HG03378 (cell line): ENCODE measurements at regions not wholly inside any gene's neighbourhood (a gene's known extent, or its start where the extent isn't known, plus 50 kb on each side); places are given as distances from the start of the nearest gene placed in this dataset.

Source experiments
- ATAC-seq: cut with Tn5 transposase; IDR thresholded peaks from one replicate; pipeline ENCODE4 v1.9.1; 2021; ENCODE audit warnings: mild to moderate bottlenecking, moderate library complexity; ENCODE audit not compliant: unreplicated experiment

DNA sequence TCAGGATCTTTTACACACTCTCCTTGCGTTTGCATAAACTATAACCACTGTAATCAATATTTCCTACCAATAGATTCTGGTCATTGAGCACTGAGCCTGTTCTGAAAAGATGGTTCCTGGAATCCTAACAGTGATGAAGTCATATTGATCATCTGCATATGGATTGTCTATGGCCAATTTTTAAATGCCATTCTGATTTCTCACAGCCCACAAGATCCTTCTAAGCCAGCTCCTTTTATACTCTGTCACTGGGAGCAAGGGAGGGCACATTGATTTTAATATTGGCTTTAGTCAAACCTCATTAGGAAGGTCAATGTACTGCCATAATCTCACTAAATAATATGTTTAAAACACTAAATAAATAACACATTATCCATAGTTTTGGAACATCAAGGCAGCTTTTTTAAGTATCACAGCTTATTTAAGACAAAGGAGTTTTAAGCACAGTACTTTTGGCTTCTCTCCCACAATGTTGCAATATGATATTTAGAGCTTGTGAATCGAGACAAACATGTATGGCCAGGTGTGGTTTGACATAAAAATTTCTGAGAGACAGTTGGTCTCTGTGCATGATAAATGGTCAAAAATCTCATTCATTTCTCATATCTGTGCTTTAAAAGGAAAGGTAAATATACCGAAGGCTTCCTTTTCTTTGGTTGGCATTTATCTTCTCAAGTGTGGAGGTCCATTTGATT, 267.3 kb downstream of the MTX2 start:
- ATAC-seq = no peak

DNA sequence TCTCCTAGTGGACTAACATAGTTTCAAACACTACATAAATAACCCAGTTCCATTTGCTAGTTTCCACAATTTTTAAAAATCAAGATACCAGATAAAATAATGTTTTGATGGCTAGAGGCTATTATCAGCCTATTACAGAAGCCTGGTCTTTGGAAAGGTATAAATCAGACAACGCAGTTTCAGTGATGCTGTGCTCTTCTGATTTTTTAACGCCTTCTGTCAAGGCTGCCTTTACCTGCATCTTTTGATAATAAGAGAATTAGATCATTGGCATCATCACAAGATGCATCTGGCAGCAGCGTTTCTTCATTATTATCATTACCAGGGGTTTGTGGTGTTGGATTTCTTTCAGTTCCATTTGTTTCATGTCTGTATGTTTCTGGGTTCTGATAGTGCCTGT, 268.7 kb downstream of the MTX2 start:
- ATAC-seq = no peak

DNA sequence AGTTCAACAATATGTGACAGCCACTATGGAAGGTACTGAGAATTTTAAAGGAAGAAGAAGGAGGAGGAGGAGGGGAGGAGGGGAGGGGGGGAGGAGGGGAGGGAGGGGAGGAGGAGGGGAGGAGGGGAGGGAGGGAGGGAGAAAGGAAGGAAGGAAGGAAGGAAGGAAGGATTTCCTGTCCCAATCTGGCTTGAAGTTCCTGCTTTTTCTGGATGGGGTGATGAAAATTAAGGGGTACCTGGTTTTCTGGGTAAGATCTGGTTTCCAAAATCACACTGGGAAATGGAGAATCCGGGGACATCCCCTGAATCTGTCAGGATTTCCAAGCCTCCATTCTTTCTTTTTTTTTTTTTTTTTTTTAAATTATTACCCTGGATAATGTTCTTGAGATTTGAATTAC, 271.8 kb downstream of the MTX2 start:
- no peak for ATAC-seq

DNA sequence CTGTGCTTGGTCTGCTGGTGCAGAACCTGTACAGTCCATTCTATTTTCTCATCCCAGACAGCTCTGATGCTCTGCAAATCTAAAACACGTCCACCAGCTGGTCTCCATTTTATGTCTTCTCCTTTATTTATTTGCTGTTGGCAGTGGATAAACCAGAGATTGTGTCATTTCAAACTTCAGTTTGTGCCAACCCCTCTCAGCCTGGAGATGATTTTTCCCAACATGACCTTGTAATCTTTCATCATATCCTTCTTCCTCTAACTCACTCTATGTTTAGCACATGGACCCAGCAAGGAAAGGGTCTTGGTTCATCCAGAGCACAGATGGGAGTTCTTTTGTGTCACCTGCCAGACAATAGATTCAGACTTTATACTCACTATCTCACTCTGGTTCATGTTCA, 273.2 kb downstream of the MTX2 start:
- no peak for ATAC-seq

DNA sequence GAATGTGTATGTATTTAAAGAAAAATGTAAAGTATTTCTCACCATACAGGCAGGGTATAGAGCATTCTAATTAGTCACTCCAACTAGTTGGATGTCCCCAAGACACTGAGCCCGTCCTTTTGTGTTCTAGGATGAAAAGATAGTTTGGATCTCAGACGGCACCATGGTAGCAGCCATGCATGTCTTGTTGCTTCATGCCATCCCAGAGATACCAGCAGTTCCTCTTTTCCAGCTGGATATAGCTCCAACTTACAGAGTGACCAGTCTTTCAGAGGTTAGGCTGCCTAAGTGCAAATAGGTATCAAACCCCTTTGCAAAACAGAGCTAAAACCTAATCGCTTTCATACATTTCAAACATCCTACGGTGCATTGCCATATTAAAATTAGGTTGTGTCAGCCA, 275.3 kb downstream of the MTX2 start:
- ATAC-seq = no peak

DNA sequence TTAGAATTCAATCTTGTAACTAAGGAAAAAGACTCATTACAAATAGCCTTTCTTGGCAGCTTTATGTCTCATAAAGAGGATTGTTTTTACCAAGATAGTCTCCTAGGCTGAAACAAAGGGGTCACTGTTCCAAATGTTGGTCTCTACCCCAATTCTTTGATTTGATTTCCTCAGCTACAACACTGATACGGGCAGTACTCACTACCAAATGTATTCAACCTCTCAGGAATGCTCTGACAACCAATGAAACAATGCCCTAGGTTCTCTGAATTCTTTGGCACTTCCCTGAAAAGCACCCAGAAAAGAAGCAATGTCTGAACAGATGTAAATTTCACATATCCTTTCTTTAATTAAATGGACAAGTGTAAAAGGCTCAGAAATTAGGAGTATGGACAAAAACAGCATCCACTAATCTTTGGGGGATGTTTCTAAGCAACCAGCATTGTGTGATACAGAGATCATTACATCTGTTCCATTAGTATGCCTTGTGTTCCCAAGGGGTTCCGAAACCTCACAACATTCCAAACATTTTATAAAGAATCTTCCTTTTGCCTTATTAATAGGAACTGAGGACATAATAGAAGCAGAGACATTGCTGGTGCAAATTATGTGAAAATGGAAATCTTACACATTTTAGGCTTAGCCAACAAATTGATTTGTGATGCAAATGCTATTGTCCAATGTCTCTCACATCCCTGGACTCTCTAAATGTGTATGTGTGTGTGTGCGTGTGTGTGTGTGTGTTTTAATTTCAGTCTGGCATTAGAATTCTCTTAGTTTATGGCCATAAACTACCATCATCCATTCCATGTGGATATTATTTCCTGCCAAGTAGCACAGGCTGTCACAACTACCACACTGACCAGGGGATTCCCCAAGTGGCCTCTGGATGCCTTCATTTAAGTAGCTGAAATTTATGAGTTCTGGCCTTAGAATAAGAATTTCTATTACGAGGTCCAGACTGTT, 276.0 kb downstream of the MTX2 start:
- ATAC-seq = no peak

DNA sequence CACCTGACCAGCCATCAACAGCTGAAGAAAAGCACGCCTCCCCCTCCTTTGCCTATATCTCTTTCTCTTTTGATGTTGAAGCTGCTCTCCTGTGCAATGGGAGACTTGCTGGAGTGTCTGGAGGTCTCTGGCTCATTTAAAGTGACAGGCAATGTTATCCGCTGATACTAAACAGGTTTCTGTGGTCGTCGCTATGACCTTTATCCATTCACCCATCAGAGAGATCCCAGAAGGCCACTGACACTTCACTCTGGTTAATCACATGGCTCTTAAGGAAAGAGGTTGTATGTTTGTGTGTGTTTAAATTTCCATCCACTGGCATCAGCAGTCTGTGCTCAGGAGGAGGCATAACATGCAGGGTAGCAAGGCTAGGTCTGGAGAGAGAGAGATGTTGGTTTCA, 277.3 kb downstream of the MTX2 start:
- no peak for ATAC-seq

DNA sequence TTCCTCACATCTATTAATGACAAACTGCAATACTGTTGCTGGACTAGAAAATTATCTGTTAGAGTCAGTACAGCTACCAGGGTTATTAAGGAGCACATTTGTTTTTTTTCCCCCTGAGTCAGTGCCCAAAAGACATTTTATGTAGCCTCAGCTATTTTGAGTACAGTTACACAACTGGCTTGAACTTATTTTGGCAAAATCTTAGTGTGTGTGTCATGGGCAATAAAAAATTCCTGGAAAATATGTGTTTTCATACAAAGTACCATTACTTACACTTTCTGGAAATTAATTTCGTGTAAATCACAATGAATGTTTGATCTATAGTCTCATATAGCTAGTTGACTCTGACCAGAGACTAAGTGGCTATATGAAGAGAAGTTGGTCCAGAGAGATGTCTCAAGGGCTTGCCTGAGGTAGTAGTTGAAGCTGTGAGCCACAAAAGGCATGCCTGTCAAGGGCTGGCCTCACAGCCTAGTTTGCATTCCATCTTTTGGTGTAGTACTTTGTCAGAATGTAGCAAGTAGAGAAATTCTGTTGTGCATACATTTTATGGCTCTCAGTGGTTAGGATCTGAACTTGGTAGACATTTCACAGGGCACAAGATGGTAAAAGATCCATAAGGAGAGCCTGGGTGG, 283.4 kb downstream of the MTX2 start:
- no peak for ATAC-seq

DNA sequence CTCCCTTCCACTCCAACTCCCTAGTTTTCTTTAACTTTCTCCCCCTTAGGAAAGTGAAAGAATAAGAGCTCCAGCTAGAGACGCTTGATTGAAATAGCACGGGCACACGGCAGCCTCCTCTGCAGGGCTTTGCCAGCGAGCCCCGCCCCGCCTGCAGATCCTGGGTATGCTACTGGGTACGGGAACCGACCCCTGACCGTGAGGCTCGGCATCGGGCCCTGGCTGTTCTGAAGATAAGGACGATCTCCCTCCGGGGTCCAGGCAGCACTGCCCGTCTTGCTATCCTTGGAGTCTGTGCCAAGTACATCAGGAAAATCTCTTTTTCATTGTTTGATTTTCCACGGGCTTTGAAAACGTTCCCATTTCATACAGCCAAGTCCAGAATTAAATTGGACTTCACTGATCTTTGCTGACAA, 284.5 kb downstream of the MTX2 start:
- no peak for ATAC-seq

DNA sequence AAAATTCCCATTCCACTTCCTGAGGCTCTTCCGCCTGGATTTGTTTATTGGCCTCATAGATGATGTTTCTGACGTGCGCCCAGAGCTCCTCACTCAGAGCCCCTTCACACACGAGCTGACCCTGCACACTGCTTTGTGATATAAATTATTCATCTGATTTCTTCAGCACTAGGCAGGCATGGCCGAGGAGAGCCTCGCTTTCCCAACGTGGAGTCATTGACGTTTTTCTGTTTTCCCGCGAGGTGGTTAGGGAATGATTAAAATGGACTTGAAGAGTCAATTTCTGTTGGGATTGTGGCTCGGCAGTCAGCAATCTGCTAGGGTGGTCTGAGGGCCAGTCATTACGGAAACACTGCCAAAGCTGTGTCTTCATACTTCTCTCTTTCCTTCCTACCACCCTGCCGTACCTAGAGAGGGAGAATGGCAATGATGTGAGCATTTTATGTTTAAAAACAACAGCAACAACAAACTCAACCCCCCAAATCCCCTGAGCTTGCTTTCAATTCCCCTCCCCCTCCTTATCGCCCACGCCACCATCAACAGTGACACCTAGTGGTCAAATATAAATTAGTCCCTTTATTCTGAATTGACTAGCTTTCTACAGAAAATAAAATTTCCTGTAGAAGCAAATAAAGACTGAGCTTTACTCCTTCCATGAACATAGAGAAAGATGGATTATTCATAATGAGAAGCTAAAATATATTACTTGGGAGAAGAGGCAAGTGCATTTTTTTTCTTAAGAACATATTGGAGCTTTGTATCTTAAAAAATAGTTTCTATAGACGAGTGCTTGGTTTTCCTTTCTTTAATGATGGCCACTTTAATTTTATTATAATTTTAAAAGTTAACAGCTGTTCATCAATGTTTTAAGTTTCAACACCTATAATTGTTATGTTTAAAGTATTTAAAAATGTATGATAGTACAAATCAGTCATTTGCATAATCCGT, 285.1 kb downstream of the MTX2 start:
- no peak for ATAC-seq

DNA sequence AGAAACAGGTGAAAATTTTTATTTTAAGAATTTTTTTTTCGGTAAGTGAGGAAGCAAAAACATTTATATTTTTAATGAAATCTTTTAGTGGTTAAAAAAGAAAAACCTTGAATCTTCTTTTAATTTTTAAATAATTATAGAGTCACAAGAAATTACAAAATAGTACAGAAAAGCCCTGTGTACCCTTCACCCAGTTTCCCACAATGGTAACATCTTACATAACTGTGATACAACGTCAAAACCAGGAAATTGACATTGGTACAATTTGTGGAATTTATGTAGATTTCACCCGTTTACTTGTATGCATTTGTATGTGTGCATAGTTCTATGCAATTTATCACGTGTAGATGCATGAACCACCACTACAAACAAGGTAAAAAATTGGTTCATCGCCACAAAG, 285.9 kb downstream of the MTX2 start:
- no peak for ATAC-seq

DNA sequence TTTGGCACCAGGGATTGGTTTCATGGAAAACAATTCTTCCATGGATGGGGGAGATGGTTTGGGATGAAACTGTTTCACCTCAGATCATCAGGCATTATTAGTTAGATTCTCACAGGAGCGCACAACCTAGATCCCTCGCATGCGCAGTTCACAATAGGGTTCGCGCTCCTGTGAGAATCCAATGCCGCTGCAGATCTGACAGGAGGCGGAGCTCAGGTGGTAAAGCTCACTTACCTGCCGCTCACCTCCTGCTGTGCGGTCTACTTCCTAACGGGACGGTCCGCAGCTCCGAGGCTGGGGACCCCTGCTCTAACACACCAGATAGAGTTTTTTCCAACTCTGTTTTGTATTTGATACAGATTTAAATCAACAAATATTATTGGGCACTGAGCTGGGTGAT, 286.5 kb downstream of the MTX2 start:
- ATAC-seq = no peak

DNA sequence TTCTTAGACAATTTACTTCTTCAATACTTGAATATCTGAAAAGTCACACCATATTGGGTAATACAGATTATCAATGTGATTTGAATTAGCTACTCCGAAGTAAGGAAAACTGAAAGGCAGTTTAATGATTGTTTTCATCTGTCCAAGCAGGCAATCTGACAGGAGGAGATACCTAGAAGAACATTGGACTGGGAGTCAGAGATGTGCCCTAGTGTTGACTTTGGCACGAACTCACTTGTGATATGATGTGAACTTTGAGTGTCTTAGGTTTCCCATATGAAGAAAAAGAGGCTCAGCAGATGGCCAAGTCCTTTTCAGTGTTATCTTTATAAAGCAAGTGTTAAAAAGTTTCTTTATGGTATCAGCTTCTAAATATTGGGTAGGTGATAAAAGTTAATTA, 287.1 kb downstream of the MTX2 start:
- ATAC-seq = no peak

DNA sequence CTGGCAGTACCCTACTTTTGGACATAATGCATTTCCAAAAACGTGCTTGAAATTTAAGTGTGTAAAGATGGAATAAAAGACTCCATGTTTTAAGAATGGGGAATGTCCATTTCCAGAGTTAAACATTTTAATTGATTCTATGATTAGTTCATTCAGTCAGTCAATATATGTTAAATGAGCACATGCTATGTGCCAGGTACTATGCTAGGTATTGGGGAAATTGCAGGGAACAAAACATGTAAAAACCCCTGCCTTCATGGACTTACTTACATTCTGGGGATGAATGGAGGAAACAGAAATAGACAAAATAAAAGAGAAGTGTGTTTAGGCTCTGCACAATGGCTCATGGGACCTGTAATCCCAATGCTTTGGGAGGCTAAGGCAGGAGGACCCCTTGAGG, 288.6 kb downstream of the MTX2 start:
- ATAC-seq = no peak

DNA sequence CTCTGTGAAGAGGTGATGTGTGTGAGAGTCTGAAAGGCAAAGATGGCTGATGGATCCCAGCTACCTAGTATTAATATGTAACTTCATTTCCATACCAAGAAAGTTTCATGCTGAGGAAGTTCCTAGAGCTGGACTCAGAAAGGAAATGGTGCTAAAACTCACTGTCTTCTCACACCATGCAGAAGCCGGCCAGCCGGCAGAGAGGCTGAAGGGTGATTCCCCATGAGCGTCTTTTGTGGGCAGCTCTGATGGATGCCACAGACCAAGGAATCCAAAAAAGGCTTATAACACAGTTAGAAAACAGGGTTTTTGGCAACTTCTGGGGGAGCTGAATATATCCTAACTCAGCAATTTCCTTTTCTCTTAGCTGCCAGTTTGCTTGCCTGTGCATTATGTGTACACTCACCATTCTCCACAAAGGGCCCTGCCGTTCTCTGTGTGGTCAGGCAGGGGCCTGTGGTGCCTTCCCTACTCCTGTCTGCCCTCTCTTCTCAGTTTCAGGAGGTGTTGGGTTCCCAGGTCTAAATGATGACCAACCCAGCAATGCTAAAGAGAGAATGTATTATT, 289.4 kb downstream of the MTX2 start:
- ATAC-seq = no peak

DNA sequence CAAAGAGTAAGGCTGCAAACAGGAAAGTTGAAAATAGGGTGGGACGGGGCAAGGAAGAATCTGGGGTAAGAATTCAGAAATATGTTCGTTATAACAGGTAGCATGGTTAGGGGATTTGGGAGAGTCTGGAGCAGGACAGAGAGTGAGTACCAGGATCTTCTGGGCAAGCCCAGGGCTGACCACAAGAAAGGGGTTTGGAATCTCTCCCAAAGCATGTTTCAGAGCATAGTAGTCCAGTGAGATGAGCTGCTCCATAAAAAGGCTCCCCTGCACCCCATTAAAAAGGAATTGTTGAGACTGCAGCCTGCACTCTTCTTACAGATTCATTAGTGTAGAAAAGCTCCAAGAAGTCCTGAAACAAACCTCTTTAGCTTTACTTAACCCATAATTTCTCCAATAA, 291.1 kb downstream of the MTX2 start:
- ATAC-seq = no peak

DNA sequence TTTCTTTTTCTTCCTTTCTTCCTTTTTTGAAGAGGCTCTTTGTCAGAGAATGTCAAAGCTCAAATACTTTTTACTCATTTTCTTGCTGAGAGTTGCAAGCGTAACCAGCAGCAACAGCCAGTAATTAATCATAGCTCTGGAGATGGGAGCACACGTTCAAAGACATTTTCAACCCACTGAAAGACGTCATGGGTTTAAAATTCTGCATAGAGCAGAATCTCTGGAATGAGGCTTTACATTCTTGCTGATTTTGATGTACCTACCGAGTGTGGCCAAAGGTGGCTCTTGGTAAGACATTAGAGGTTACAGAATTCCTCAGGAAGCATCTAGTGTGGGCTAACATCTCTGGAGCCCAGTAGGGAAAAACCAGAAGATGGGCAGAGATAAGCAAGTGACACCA, 292.5 kb downstream of the MTX2 start:
- no peak for ATAC-seq

DNA sequence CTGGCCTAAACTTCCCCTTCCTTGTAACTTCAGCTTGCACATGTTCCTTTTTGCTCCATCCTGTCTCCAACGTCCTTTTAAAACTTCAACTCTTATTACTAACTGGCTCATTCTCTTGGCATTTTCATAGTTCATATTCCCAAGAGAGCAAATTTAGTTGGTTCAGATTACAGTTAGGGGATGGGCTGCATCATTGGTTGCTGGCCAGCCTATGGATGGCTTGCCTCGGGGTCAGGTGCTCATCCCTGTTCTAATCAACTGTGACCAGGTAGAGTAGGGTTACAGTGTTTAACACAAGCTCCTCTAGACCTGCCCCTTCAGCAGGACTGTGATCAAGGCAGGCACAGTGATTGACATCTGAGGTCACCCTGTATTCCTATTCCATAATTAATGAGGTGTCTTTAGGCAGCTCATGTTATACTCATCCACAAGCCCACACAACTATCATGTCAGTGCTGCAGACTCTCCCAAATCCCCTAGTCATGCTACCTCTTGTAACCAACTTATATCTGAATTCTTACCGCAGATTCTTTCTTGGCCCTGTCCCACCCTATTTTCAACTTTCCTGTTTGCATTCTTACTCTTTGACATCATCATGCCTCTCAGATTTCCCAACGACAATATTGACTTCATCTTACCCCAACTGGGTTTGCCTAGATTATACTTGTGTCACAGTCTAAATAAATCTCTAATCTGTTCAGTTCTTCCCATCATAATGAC, 293.3 kb downstream of the MTX2 start:
- no peak for ATAC-seq

DNA sequence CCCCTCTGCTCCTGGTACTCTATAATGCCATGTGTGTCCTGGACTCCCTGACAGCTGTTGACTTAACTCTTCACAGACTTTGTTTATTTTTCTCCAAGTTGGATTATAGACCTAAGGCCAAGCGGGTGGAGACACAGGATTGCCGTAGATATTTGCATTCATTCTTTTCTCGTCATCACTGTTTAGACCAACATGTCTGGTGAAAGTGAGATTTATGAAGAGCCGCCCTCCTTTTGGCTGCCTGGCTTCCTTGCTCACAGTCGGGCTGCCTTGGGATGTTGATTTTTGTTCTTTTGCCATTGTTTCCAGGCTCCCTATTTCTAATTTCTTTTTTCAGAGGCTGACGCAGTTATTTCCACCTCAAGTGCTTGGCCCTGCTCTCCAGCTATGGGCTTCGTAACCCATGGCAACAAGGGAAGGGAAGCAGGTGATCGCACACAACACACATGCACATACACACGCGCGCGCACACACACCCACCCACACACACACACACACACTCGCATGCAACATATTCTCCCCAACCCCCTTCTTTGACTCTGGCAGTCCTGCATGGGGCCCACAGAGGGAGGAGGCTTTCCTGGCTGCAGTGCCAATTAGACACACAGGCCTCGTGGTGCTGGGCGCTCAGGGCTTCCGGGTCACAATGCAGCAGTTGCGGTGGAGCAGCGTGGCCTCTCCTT, 296.5 kb downstream of the MTX2 start:
- no peak for ATAC-seq
